ENCODE measurements at regions not wholly inside any gene's neighbourhood (a gene's known extent, or its start where the extent isn't known, plus 50 kb on each side); places are given as distances from the start of the nearest gene placed in this dataset.

DNA sequence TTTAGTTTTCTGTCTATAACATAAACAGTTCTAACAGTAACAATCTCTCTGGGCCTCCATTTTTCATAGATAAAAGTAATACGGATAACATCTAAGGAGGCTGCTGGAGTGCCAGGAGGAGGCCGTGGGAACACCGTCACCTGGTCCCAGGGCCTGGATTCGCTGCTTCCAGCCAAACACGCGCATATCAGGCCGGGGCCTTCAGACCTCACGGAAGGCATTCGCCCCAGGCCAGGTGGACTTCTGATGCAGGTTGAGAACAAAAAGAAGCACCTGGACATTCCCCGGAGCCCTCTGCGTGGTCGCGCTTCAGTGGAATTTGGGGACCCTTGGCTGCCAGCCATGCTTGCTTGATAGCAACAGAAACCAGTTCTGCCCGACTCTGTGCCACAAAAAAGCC lies 113.1 kb upstream of the GUCA2B start:
- TF ChIP-seq CTCF (IDR thresholded peaks at IDR 0.05; ENCODE audit: low read length) (no peak), EZH2 (IDR thresholded peaks at IDR 0.05; ENCODE audit: borderline replicate concordance, low read length) (no peak)
